HCT116 (cell line): ENCODE measurements at regions not wholly inside any gene's neighbourhood (a gene's known extent, or its start where the extent isn't known, plus 50 kb on each side); places are given as distances from the start of the nearest gene placed in this dataset.

Experiments
- ATAC-seq: fragments of 200-7000 bp; cut with Tn5 transposase; 2 replicates; pipeline ENCODE4 v1.9.1; 2020; ENCODE audit warnings: mild to moderate bottlenecking, moderate library complexity
- BruUV-seq: library from RNA; stranded (reverse); fragments of 400-500 nt; replicated peaks from 2 replicates; lab custom pipeline; 2021; lab: Mats Ljungman, UMichigan
- CTCF ChIA-PET: fragments of 300-600 bp; sonication (Branson Sonifier 250); formaldehyde crosslinking; loops from one replicate; lab custom pipeline; 2021; ENCODE audit warnings: antibody characterized with exemption; lab: Charles Lee
- POLR2A ChIA-PET: fragments of 300-600, 350-600 bp; sonication (Branson Sonifier 250); formaldehyde crosslinking; loops from one replicate; lab custom pipeline; 2021; ENCODE audit warnings: antibody characterized with exemption; lab: Charles Lee
- RAD21 ChIA-PET, 2 experiments: fragments of 300-600 bp; sonication (Branson Sonifier 250); formaldehyde crosslinking; loops; one replicate each; lab custom pipeline; 2023; ENCODE audit warnings: low total read pairs in 2 of 2; ENCODE audit not compliant: uncharacterized antibody in 2 of 2, unreplicated experiment in 2 of 2, low non-redundant PET in 1 of 2; lab: Charles Lee
- DNase-seq: peaks from one replicate; pipeline ENCODE4 v3.0.0-alpha.2; 2010; ENCODE audit warnings: low read depth, low spot score
- H2AFZ ChIP-seq: fragments of 200-600 bp; shearing (Covaris generic), sonication (generic); 2 replicates; pipeline ENCODE4 v1.6.1; 2017; ENCODE audit warnings: low read depth, mixed run types, mixed read lengths, antibody characterized with exemption, low read length; ENCODE audit not compliant: poor library complexity, severe bottlenecking
- H3K27ac ChIP-seq: 2 replicates; pipeline ENCODE4 v1.5.1; 2012; ENCODE audit warnings: low read depth, low read length
- H3K27me3 ChIP-seq: fragments of 200-600 bp; sonication (generic); 2 replicates; pipeline ENCODE4 v1.6.1; 2016; ENCODE audit warnings: mixed run types, low read length, mixed read lengths; ENCODE audit not compliant: insufficient read depth
- H3K36me3 ChIP-seq, 2 experiments: fragments of 200-500 bp in 1 of 2; fragments of 200-600 bp in 1 of 2; sonication (Bioruptor generic) in 1 of 2; sonication (generic) in 1 of 2; 2 replicates each; pipeline versions ENCODE4 v1.5.1 to v1.6.1; 2014 to 2016; ENCODE audit warnings: low read length in 2 of 2, inconsistent platforms in 1 of 2, mixed read lengths in 1 of 2, mixed run types in 1 of 2; ENCODE audit not compliant: insufficient read depth in 2 of 2, control insufficient read depth in 1 of 2
- H3K4me1 ChIP-seq, 2 experiments: fragments of 200-600 bp in 1 of 2; sonication (generic) in 1 of 2; 2 replicates each; pipeline versions ENCODE4 v1.5.1 to v1.6.1; 2012 to 2017; ENCODE audit warnings: low read length in 2 of 2, inconsistent platforms in 1 of 2, mild to moderate bottlenecking in 1 of 2, mixed read lengths in 1 of 2, mixed run types in 1 of 2, moderate library complexity in 1 of 2; ENCODE audit not compliant: insufficient read depth in 2 of 2, control insufficient read depth in 1 of 2
- H3K4me2 ChIP-seq: fragments of 200-600 bp; sonication (generic); 2 replicates; pipeline ENCODE4 v1.6.1; 2017; ENCODE audit warnings: mixed run types, low read length, mixed read lengths
- H3K4me3 ChIP-seq, 2 experiments: fragments of 200-600 bp in 1 of 2; sonication (generic) in 1 of 2; replicated peaks in 1 of 2; 2 replicates each; pipeline ENCODE4 v1.5.1; 2011 to 2016; ENCODE audit warnings: low read length in 2 of 2, control low read depth in 1 of 2, low read depth in 1 of 2, mild to moderate bottlenecking in 1 of 2, mixed read lengths in 1 of 2, mixed run types in 1 of 2
- H3K79me2 ChIP-seq: fragments of 200-600 bp; sonication (generic); 2 replicates; pipeline ENCODE4 v1.6.1; 2017; ENCODE audit warnings: mild to moderate bottlenecking, mixed run types, low read length, moderate library complexity, mixed read lengths; ENCODE audit not compliant: insufficient read depth
- H3K9ac ChIP-seq: fragments of 200-600 bp; sonication (generic); 2 replicates; pipeline ENCODE4 v1.6.1; 2016; ENCODE audit warnings: low read length, mixed read lengths
- H3K9me2 ChIP-seq: fragments of 200-600 bp; sonication (generic), shearing (Covaris generic); 2 replicates; pipeline ENCODE4 v1.6.1; 2017; ENCODE audit warnings: mixed run types, mild to moderate bottlenecking, moderate library complexity; ENCODE audit not compliant: insufficient read depth
- H3K9me3 ChIP-seq, 2 experiments: fragments of 200-500 bp in 1 of 2; fragments of 200-600 bp in 1 of 2; sonication (Bioruptor generic) in 1 of 2; sonication (generic) in 1 of 2; 2 replicates each; pipeline ENCODE4 v1.6.1; 2014 to 2017; ENCODE audit warnings: low read length in 2 of 2, mixed read lengths in 2 of 2, inconsistent platforms in 1 of 2, low read depth in 1 of 2, mild to moderate bottlenecking in 1 of 2, mixed run types in 1 of 2, moderate library complexity in 1 of 2; ENCODE audit not compliant: control insufficient read depth in 1 of 2, insufficient read depth in 1 of 2
- H4K20me1 ChIP-seq: fragments of 200-600 bp; sonication (generic), shearing (Covaris generic); 2 replicates; pipeline ENCODE4 v1.6.1; 2017; ENCODE audit warnings: mixed run types, mild to moderate bottlenecking, moderate library complexity; ENCODE audit not compliant: insufficient read depth
- CBX3 ChIP-seq: IDR thresholded peaks from 2 replicates; pipeline ENCODE4 v1.6.1; 2012; ENCODE audit warnings: low read depth
- CEBPB ChIP-seq: IDR thresholded peaks from 2 replicates; pipeline ENCODE4 v1.6.1; 2012; ENCODE audit warnings: low read depth
- CTCF ChIP-seq, 3 experiments: fragments of 200-600 bp in 1 of 3; sonication (generic) in 1 of 3; IDR thresholded peaks in 2 of 3; conservative IDR thresholded peaks in 1 of 3; 2 replicates each; pipeline ENCODE4 v1.5.1; 2012 to 2017; ENCODE audit warnings: low read depth in 2 of 3, low read length in 2 of 3, antibody characterized with exemption in 1 of 3, borderline replicate concordance in 1 of 3, control low read depth in 1 of 3, mild to moderate bottlenecking in 1 of 3, mixed read lengths in 1 of 3, mixed run types in 1 of 3, moderate library complexity in 1 of 3; ENCODE audit not compliant: insufficient read depth in 1 of 3
- EGR1 ChIP-seq: IDR thresholded peaks from 2 replicates; pipeline ENCODE4 v1.6.1; 2012; ENCODE audit warnings: low read depth
- ELF1 ChIP-seq: IDR thresholded peaks from 2 replicates; pipeline ENCODE4 v1.6.1; 2012; ENCODE audit warnings: low read depth, borderline replicate concordance
- EZH2 ChIP-seq: fragments of 200-600 bp; sonication (generic); IDR thresholded peaks from 2 replicates; pipeline ENCODE4 v1.6.1; 2017; ENCODE audit warnings: antibody characterized with exemption, mixed run types
- EZH2phosphoT487 ChIP-seq: fragments of 200-600 bp; IDR thresholded peaks from 2 replicates; pipeline ENCODE4 v1.6.1; 2018; ENCODE audit warnings: antibody characterized with exemption, borderline replicate concordance
- FOSL1 ChIP-seq: IDR thresholded peaks from 2 replicates; pipeline ENCODE4 v1.6.1; 2012; ENCODE audit warnings: low read depth
- MAX ChIP-seq: IDR thresholded peaks from 2 replicates; pipeline ENCODE4 v1.6.1; 2012
- POLR2AphosphoS5 ChIP-seq: IDR thresholded peaks from 2 replicates; pipeline ENCODE4 v1.6.1; 2011; ENCODE audit warnings: mild to moderate bottlenecking, low read depth, low read length, moderate library complexity
- RAD21 ChIP-seq: IDR thresholded peaks from 2 replicates; pipeline ENCODE4 v1.6.1; 2012; ENCODE audit warnings: low read depth, mild to moderate bottlenecking
- SP1 ChIP-seq: IDR thresholded peaks from 2 replicates; pipeline ENCODE4 v1.6.1; 2012; ENCODE audit warnings: low read depth
- SRF ChIP-seq: IDR thresholded peaks from 2 replicates; pipeline ENCODE4 v1.6.1; 2012; ENCODE audit warnings: low read depth
- TCF7L2 ChIP-seq: IDR thresholded peaks from 2 replicates; pipeline ENCODE4 v1.7.0; 2011; ENCODE audit warnings: borderline replicate concordance, inconsistent platforms; ENCODE audit not compliant: insufficient read depth, insufficient read length; ENCODE audit errors: extremely low read depth
- YY1 ChIP-seq: IDR thresholded peaks from 2 replicates; pipeline ENCODE4 v1.6.1; 2011; ENCODE audit warnings: low read length, low read depth, moderate library complexity, mild to moderate bottlenecking; ENCODE audit not compliant: insufficient replicate concordance; ENCODE audit errors: extremely low read depth
- ZFX ChIP-seq: fragments of 450-650 bp; IDR thresholded peaks from 2 replicates; pipeline ENCODE4 v1.6.1; 2017
- ZNF274 ChIP-seq: fragments of 200-500 bp; sonication (Bioruptor generic); IDR thresholded peaks from 2 replicates; pipeline ENCODE4 v1.6.1; 2014; ENCODE audit warnings: mild to moderate bottlenecking, low read depth, low read length, inconsistent platforms
- intact Hi-C: fragments of 100-400 bp; cut with micrococcal nuclease; formaldehyde crosslinking; loops from 2 replicates; pipeline ENCODE4 v1.10.0; 2022
- TF ChIP-seq, protein P1 (sequence below): IDR thresholded peaks from 2 replicates; pipeline ENCODE4 v1.6.1; 2012

GRCh38 chr9:93900971-93901861 lies 53.9 kb downstream of the BARX1 start:
- RAD21 ChIA-PET = no interaction called here
- CTCF ChIA-PET = no interaction called here
- Histone ChIP-seq H3K27ac (no peak overlapping the region), H3K4me3 (no peak overlapping the region), H3K36me3 (no peaks in the 10 kb centered on the region), H3K79me2 (no peaks in the 10 kb centered on the region), H2AFZ (no peak overlapping the region), H3K9ac (no peak overlapping the region), H3K4me2 (no peak overlapping the region), H3K4me1 (no peaks in the 10 kb centered on the region), H3K9me3 (no peaks in the 10 kb centered on the region), H3K27me3 (no peaks in the 10 kb centered on the region), H4K20me1 (no peaks in the 10 kb centered on the region), H3K9me2 (no peaks in the 10 kb centered on the region)
- ATAC-seq = no peak
- no peak for DNase-seq
- POLR2A ChIA-PET = no interaction called here
- TF ChIP-seq FOSL1 = no peak
- TF ChIP-seq SRF = no peak
- no peak for TF ChIP-seq POLR2AphosphoS5
- TF ChIP-seq CTCF (IDR thresholded peaks at IDR 0.05 in 2 of 3, conservative IDR thresholded peaks at IDR 0.05 in 1 of 3; ENCODE audit: borderline replicate concordance in 1 of 3, insufficient read depth in 1 of 3, low read depth in 2 of 3, low read length in 2 of 3) = no peak
- no peak for TF ChIP-seq ZNF274
- TF ChIP-seq RAD21 = no peak
- TF ChIP-seq EZH2phosphoT487 = no peak
- TF ChIP-seq ELF1 = no peak
- no peak for TF ChIP-seq EGR1
- no peak for TF ChIP-seq ZFX
- no peak for TF ChIP-seq TCF7L2
- TF ChIP-seq EZH2 = no peak
- no peak for TF ChIP-seq SP1
- no peak for TF ChIP-seq CEBPB
- no peak for TF ChIP-seq MAX
- no peak for TF ChIP-seq CBX3
- TF ChIP-seq YY1 = no peak
- TF ChIP-seq, protein P1, sequence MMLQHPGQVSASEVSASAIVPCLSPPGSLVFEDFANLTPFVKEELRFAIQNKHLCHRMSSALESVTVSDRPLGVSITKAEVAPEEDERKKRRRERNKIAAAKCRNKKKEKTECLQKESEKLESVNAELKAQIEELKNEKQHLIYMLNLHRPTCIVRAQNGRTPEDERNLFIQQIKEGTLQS = no peak
- intact Hi-C loops = no loop called here
- BruUV-seq = no TSS peak
